Astrocyte of the hippocampus (primary cell): ENCODE measurements at regions not wholly inside any gene's neighbourhood (a gene's known extent, or its start where the extent isn't known, plus 50 kb on each side); places are given as distances from the start of the nearest gene placed in this dataset.
A peak's percentile ranks its signal among the peaks of the same experiment; 100 is the strongest.
"Not testable (repeated sequence)": the region's sequence is repeated elsewhere in the genome, so short reads cannot be mapped to it uniquely, and the experiment has no call there.

Experiments used
- DNase-seq: peaks from one replicate; pipeline ENCODE4 v3.0.0; 2011; ENCODE audit warnings: low read depth, low spot score

GRCh38 chr6:51472745-51473487, 614.5 kb downstream of the PKHD1 start:
- no peak for DNase-seq

GRCh38 chr6:51474022-51474975, 613.1 kb downstream of the PKHD1 start:
- no peak for DNase-seq

GRCh38 chr6:51477711-51478311, 609.6 kb downstream of the PKHD1 start:
- no peak for DNase-seq

GRCh38 chr6:51479296-51479695, 608.1 kb downstream of the PKHD1 start:
- DNase-seq, result no peak

GRCh38 chr6:51480040-51480439, 607.4 kb downstream of the PKHD1 start:
- no peak for DNase-seq

- DNase-seq, result not testable (repeated sequence)
These were observed 601.5 kb downstream of the PKHD1 start for GRCh38 chr6:51485869-51486268.

GRCh38 chr6:51487937-51488336, 599.5 kb downstream of the PKHD1 start:
- no peak for DNase-seq

- DNase-seq, result no peak
These were observed 598.3 kb downstream of the PKHD1 start for GRCh38 chr6:51489133-51489532.

- no peak for DNase-seq
These were observed 597.3 kb downstream of the PKHD1 start for GRCh38 chr6:51490101-51490500.

GRCh38 chr6:51494342-51494741, 593.1 kb downstream of the PKHD1 start:
- no peak for DNase-seq

- DNase-seq, result peak; percentile 1
These were observed 592.3 kb downstream of the PKHD1 start for GRCh38 chr6:51495096-51495495.

- no peak for DNase-seq
These were observed 591.6 kb downstream of the PKHD1 start for GRCh38 chr6:51495610-51496396.

GRCh38 chr6:51502996-51503395, 584.4 kb downstream of the PKHD1 start:
- no peak for DNase-seq

- DNase-seq, result no peak
These were observed 582.0 kb downstream of the PKHD1 start for GRCh38 chr6:51505434-51505833.

GRCh38 chr6:51509597-51509996, 577.8 kb downstream of the PKHD1 start:
- no peak for DNase-seq

GRCh38 chr6:51511081-51511480, 576.3 kb downstream of the PKHD1 start:
- DNase-seq, result peak; percentile 5

GRCh38 chr6:51513891-51514747, 573.3 kb downstream of the PKHD1 start:
- peak; percentile 49 for DNase-seq

GRCh38 chr6:51514748-51515402, 572.5 kb downstream of the PKHD1 start:
- no peak for DNase-seq

- no peak for DNase-seq
These were observed 561.4 kb downstream of the PKHD1 start for GRCh38 chr6:51526049-51526448.

- DNase-seq, result no peak
These were observed 560.5 kb downstream of the PKHD1 start for GRCh38 chr6:51526922-51527321.
